PC-3 (cell line): ENCODE measurements at regions not wholly inside any gene's neighbourhood (a gene's known extent, or its start where the extent isn't known, plus 50 kb on each side); places are given as distances from the start of the nearest gene placed in this dataset.

Experiments
- EZH2 ChIP-seq: fragments of 300-600 bp; sonication (generic); IDR thresholded peaks from one replicate; pipeline ENCODE4 v1.6.1; 2017; ENCODE audit warnings: antibody characterized with exemption, mild to moderate bottlenecking, low read length; ENCODE audit not compliant: unreplicated experiment
- EZH2phosphoT487 ChIP-seq: fragments of 300-600 bp; sonication (generic); IDR thresholded peaks from 2 replicates; pipeline ENCODE4 v1.6.1; 2018; ENCODE audit warnings: mild to moderate bottlenecking, antibody characterized with exemption, low read length, borderline replicate concordance
- TF ChIP-seq, protein P1 (sequence below): fragments of 300-600 bp; sonication (generic); conservative IDR thresholded peaks from 2 replicates; pipeline ENCODE4 v1.5.1; 2017; ENCODE audit warnings: antibody characterized with exemption, low read depth, mild to moderate bottlenecking, low read length

DNA sequence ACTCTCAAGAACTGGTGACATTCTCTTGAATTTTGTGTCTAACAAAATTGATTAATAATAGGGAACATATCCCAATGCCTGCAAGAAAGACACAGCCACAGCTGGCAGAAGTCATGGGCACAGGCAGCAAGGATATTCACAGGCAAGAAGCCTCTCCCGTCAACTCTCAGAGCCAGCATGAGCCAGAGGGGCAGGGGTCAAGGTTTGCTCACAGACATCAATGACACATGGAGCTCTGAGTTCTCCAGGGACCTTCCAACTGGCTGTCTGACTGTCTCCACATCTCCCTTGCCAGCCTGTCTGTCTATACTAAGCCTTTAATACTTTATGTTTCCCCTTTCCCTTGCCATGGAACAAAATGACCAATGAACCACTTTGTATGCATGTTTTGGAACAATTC, 101.5 kb upstream of the RAB4A start:
- TF ChIP-seq, protein P1, sequence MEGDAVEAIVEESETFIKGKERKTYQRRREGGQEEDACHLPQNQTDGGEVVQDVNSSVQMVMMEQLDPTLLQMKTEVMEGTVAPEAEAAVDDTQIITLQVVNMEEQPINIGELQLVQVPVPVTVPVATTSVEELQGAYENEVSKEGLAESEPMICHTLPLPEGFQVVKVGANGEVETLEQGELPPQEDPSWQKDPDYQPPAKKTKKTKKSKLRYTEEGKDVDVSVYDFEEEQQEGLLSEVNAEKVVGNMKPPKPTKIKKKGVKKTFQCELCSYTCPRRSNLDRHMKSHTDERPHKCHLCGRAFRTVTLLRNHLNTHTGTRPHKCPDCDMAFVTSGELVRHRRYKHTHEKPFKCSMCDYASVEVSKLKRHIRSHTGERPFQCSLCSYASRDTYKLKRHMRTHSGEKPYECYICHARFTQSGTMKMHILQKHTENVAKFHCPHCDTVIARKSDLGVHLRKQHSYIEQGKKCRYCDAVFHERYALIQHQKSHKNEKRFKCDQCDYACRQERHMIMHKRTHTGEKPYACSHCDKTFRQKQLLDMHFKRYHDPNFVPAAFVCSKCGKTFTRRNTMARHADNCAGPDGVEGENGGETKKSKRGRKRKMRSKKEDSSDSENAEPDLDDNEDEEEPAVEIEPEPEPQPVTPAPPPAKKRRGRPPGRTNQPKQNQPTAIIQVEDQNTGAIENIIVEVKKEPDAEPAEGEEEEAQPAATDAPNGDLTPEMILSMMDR: no peak
- TF ChIP-seq EZH2phosphoT487 (no peak), EZH2 (no peak)
